Body of pancreas (tissue), 4 donors: ENCODE measurements at regions not wholly inside any gene's neighbourhood (a gene's known extent, or its start where the extent isn't known, plus 50 kb on each side); places are given as distances from the start of the nearest gene placed in this dataset.

ENCODE experiments used
- CTCF ChIP-seq, 7 experiments: fragments of 450-650 bp in 4 of 7; fragments of 200-600 bp in 3 of 7; sonication (generic) in 3 of 7; IDR thresholded peaks; one replicate each; pipeline ENCODE4 v1.5.1; 2016 to 2019; ENCODE audit warnings: antibody characterized with exemption in 7 of 7
- POLR2A ChIP-seq, 3 donors: fragments of 450-650 bp; IDR thresholded peaks; one replicate each; pipeline ENCODE4 v1.6.1; 2016; ENCODE audit warnings: antibody characterized with exemption in 3 of 3, mild to moderate bottlenecking in 2 of 3

DNA sequence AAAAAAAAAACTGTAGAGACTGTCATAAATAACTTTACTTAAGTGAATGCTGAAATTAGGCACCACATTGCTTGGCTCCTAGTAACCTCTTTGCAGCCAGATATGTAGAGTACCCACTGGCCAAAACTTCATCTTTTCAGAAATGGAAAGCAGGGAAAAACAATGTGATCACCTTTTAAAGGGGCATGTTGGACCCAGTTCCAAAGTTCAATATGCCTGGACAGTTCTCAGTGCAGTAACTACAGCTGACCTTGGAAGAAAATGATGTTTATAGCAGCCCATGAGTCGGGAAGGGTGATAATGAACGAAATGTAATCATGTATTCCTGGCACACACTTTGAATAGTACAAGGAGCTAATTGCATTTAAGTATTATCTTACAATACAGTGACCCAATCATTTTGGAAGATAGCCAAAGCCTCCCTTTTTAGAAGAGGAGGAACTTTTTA is 93.6 kb upstream of the TAB2 start:
- TF ChIP-seq CTCF (IDR thresholded peaks at IDR 0.05) (no peak), POLR2A (IDR thresholded peaks at IDR 0.05) (no peak)
